ENCODE measurements at regions not wholly inside any gene's neighbourhood (a gene's known extent, or its start where the extent isn't known, plus 50 kb on each side); places are given as distances from the start of the nearest gene placed in this dataset.

GRCh38 chr2:83613178-83613577, 845.9 kb downstream of the SUCLG1 start:
- Histone ChIP-seq H3K4me1 (ENCODE audit: control insufficient read depth, insufficient read depth, low read length) (no peaks in the 10 kb centered on the region), H3K9me3 (ENCODE audit: control insufficient read depth, insufficient read depth, low read length) (no peaks in the 10 kb centered on the region), H3K27me3 (ENCODE audit: control insufficient read depth, insufficient read depth, low read length) (no peaks in the 10 kb centered on the region), H3K36me3 (ENCODE audit: control insufficient read depth, insufficient read depth, low read length) (no peaks in the 10 kb centered on the region), H3K27ac (ENCODE audit: low read length) (no peak overlapping the region), H3K4me3 (ENCODE audit: low read length) (no peak overlapping the region)
- H3K4me1 Mint-ChIP-seq, result no peaks in the 10 kb centered on the region
- ATAC-seq (no peak), DNase-seq (no peak)
- WGBS (ENCODE audit: insufficient coverage), result no CpG with 5 or more reads among the region's 1 CpG
- no peaks in the 10 kb centered on the region for H3K27me3 Mint-ChIP-seq (ENCODE audit: low read depth in 2 of 2)
- H3K27ac Mint-ChIP-seq, result no peak overlapping the region
- H3K4me3 Mint-ChIP-seq, result no peak overlapping the region
- peaks cover 9% of the 10 kb centered on the region in 2 donors for H3K9me3 Mint-ChIP-seq
- no peaks in the 10 kb centered on the region for H3K36me3 Mint-ChIP-seq
- no peak for TF ChIP-seq CTCF (IDR thresholded peaks at IDR 0.05)
- intact Hi-C loops (cut with micrococcal nuclease), result no loop called here

GRCh38 chr2:83602753-83603152, 856.3 kb downstream of the SUCLG1 start:
- intact Hi-C loops (cut with micrococcal nuclease), result no loop called here
- no peaks in the 10 kb centered on the region for H3K4me1 ChIP-seq (ENCODE audit: control insufficient read depth, insufficient read depth, low read length)
- Mint-ChIP-seq H3K36me3 (peaks cover 6% of the 10 kb centered on the region), H3K27ac (no peak overlapping the region), H3K4me3 (no peak overlapping the region), H3K27me3 (ENCODE audit: low read depth in 2 of 2) (no peaks in the 10 kb centered on the region), H3K4me1 (no peaks in the 10 kb centered on the region), H3K9me3 (peaks cover 17 to 22% of the 10 kb centered on the region in 2 donors)
- no peak overlapping the region for H3K27ac ChIP-seq (ENCODE audit: low read length)
- no peak overlapping the region for H3K4me3 ChIP-seq (ENCODE audit: low read length)
- ATAC-seq (no peak), DNase-seq (no peak)
- 96% methylated on average over 6 of the region's 6 CpGs for WGBS (ENCODE audit: insufficient coverage)
- H3K27me3 ChIP-seq (ENCODE audit: control insufficient read depth, insufficient read depth, low read length), result no peaks in the 10 kb centered on the region
- no peaks in the 10 kb centered on the region for H3K36me3 ChIP-seq (ENCODE audit: control insufficient read depth, insufficient read depth, low read length)
- TF ChIP-seq CTCF (IDR thresholded peaks at IDR 0.05), result no peak
- H3K9me3 ChIP-seq (ENCODE audit: control insufficient read depth, insufficient read depth, low read length), result peaks cover 6% of the 10 kb centered on the region

GRCh38 chr2:83596592-83597282, 862.3 kb downstream of the SUCLG1 start:
- Histone ChIP-seq H3K36me3 (ENCODE audit: control insufficient read depth, insufficient read depth, low read length) (no peaks in the 10 kb centered on the region), H3K27ac (ENCODE audit: low read length) (no peak overlapping the region), H3K27me3 (ENCODE audit: control insufficient read depth, insufficient read depth, low read length) (no peaks in the 10 kb centered on the region), H3K4me1 (ENCODE audit: control insufficient read depth, insufficient read depth, low read length) (no peaks in the 10 kb centered on the region), H3K4me3 (ENCODE audit: low read length) (no peak overlapping the region), H3K9me3 (ENCODE audit: control insufficient read depth, insufficient read depth, low read length) (no peaks in the 10 kb centered on the region)
- H3K9me3 Mint-ChIP-seq, result peaks cover 6 to 17% of the 10 kb centered on the region in 2 donors
- no peaks in the 10 kb centered on the region for H3K4me1 Mint-ChIP-seq
- no peaks in the 10 kb centered on the region for H3K36me3 Mint-ChIP-seq
- DNase-seq (no peak), ATAC-seq (no peak)
- no peak for TF ChIP-seq CTCF (IDR thresholded peaks at IDR 0.05)
- WGBS (ENCODE audit: insufficient coverage), result 44% methylated on average over 1 of the region's 1 CpG
- H3K4me3 Mint-ChIP-seq, result no peak overlapping the region
- no peaks in the 10 kb centered on the region for H3K27me3 Mint-ChIP-seq (ENCODE audit: low read depth in 2 of 2)
- H3K27ac Mint-ChIP-seq, result no peak overlapping the region
- intact Hi-C loops (cut with micrococcal nuclease), result no loop called here

- intact Hi-C loops (cut with micrococcal nuclease), result no loop called here
These were observed 863.2 kb downstream of the SUCLG1 start for GRCh38 chr2:83595926-83596325.

More at GRCh38 chr2:83595926-83596325, 863.2 kb downstream of the SUCLG1 start:
- Mint-ChIP-seq H3K27me3 (ENCODE audit: low read depth in 2 of 2) (no peaks in the 10 kb centered on the region), H3K9me3 (peaks cover 10 to 17% of the 10 kb centered on the region in 2 donors), H3K36me3 (no peaks in the 10 kb centered on the region), H3K27ac (no peak overlapping the region), H3K4me1 (no peaks in the 10 kb centered on the region), H3K4me3 (no peak overlapping the region)
- Histone ChIP-seq H3K4me3 (ENCODE audit: low read length) (no peak overlapping the region), H3K9me3 (ENCODE audit: control insufficient read depth, insufficient read depth, low read length) (no peaks in the 10 kb centered on the region), H3K4me1 (ENCODE audit: control insufficient read depth, insufficient read depth, low read length) (no peaks in the 10 kb centered on the region), H3K27ac (ENCODE audit: low read length) (no peak overlapping the region), H3K27me3 (ENCODE audit: control insufficient read depth, insufficient read depth, low read length) (no peaks in the 10 kb centered on the region), H3K36me3 (ENCODE audit: control insufficient read depth, insufficient read depth, low read length) (no peaks in the 10 kb centered on the region)
- WGBS (ENCODE audit: insufficient coverage), result 90% methylated on average over 2 of the region's 3 CpGs
- DNase-seq (no peak), ATAC-seq (no peak)
- no peak for TF ChIP-seq CTCF (IDR thresholded peaks at IDR 0.05)

Data from natural killer cell (primary cell).